Stimulated activated naive B cell treated with anti-CD40 and anti-IgM and Interleukin-4, amounts not matched to agents 10 μg/mL and 1 μg/mL and 100 μg/mL, for 72 hours (primary cell): ENCODE measurements at regions not wholly inside any gene's neighbourhood (a gene's known extent, or its start where the extent isn't known, plus 50 kb on each side); places are given as distances from the start of the nearest gene placed in this dataset.

Experiments
- ATAC-seq, 2 donors: fragments of 150-1000 bp; cut with Tn5 transposase; replicated peaks; 2 replicates each; pipeline ENCODE4 v1.10.0; 2021; ENCODE audit warnings: moderate library complexity in 1 of 2
- DNase-seq: peaks from one replicate; pipeline ENCODE4 v3.0.0; 2021
- H3K27ac Mint-ChIP-seq: one replicate; pipeline ENCODE4 v1.8.0; 2022; ENCODE audit warnings: mild to moderate bottlenecking, mixed read lengths
- H3K27me3 Mint-ChIP-seq, 2 donors: one replicate each; pipeline ENCODE4 v1.8.0; 2022; ENCODE audit warnings: mixed read lengths in 2 of 2
- H3K36me3 Mint-ChIP-seq, 2 donors: one replicate each; pipeline ENCODE4 v1.8.0; 2022; ENCODE audit warnings: mixed read lengths in 2 of 2, mild to moderate bottlenecking in 1 of 2
- H3K4me1 Mint-ChIP-seq, 2 donors: one replicate each; pipeline ENCODE4 v1.8.0; 2022; ENCODE audit warnings: mixed read lengths in 2 of 2, mild to moderate bottlenecking in 1 of 2
- H3K4me3 Mint-ChIP-seq, 2 donors: one replicate each; pipeline ENCODE4 v1.8.0; 2022; ENCODE audit warnings: mild to moderate bottlenecking in 2 of 2, mixed read lengths in 2 of 2, moderate library complexity in 1 of 2
- H3K9me3 Mint-ChIP-seq, 2 donors: one replicate each; pipeline ENCODE4 v1.8.0; 2022; ENCODE audit warnings: mixed read lengths in 2 of 2, mild to moderate bottlenecking in 1 of 2

DNA sequence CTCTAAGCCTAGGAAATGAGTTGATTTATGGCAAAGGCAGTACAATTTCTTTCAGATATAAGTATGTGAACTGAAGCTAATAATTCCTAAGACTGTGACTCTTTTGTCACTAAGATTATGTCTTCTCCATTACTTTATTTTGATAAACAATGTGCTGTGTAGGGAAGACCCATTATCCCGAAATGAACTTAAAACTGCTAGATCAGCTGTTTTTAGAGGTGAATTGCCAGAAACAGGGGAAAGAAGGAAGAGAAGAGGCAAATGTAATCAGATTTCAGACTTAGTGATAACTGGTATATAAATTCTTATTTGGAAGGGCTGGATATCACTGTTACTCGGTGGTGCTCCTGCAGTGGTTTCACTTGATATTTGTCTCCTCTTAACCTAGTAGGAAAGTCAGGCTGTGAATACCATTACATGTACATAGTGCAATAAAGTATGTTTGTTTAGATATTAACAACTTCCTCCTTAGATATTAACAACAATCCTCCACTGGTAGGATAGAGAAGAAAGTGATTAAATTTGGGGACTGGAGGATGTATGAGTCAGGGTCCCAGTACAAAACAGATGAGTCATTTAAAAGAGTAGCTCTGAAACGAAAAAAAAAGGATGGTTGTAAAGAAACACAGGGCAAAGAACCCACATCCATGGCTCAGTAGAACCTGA lies 338.5 kb upstream of the KCNH8 start:
- ATAC-seq (no peak), DNase-seq (no peak)
- H3K9me3 Mint-ChIP-seq = no peaks in the 10 kb centered on the region
- no peaks in the 10 kb centered on the region for H3K27me3 Mint-ChIP-seq
- H3K36me3 Mint-ChIP-seq = no peaks in the 10 kb centered on the region
- no peaks in the 10 kb centered on the region for H3K4me1 Mint-ChIP-seq
- no peak overlapping the region for H3K4me3 Mint-ChIP-seq
- no peak overlapping the region for H3K27ac Mint-ChIP-seq

DNA sequence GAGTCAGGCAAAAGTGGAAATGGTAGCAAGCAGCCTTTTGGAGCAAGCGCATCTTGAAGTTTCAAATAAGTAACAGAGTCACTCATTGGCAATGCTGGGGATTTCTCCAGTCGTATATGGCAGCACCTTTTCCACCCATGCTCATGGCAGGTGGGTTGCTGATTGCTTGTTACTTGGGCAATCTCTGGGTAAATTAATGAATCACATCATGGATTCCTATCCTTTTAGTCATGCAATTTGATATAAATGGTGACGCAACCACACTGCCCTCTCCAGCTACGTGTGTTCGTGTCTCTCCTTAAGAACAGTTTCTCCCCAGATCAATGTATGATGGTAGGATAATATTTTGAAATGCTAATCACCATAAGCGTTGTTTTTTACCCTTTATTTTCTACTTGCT lies 339.9 kb upstream of the KCNH8 start:
- no peaks in the 10 kb centered on the region for H3K4me1 Mint-ChIP-seq
- H3K27ac Mint-ChIP-seq = no peak overlapping the region
- DNase-seq = no peak
- no peak overlapping the region for H3K4me3 Mint-ChIP-seq
- no peaks in the 10 kb centered on the region for H3K9me3 Mint-ChIP-seq
- ATAC-seq = no peak
- no peaks in the 10 kb centered on the region for H3K36me3 Mint-ChIP-seq
- no peaks in the 10 kb centered on the region for H3K27me3 Mint-ChIP-seq

DNA sequence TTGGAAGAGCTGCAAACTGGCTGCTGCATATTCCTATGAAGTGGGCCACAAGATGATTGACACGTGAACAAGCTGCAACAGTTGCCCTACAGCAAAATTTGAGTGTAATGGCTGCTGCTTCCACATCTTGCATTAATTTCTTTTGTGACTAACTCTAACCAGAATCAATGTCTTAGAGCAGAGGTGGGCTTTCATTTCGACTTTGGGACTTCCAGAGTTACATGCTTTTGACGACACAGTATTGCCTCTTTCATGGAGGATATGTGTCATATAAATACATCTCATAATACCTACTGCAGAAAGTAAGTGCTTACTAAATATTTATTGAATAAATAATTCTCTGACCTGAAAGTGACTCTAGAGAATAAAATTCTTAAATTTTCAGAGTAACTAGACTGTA lies 340.7 kb upstream of the KCNH8 start:
- Mint-ChIP-seq H3K9me3 (no peaks in the 10 kb centered on the region), H3K4me1 (no peaks in the 10 kb centered on the region), H3K27ac (no peak overlapping the region), H3K36me3 (no peaks in the 10 kb centered on the region), H3K27me3 (no peaks in the 10 kb centered on the region), H3K4me3 (no peak overlapping the region)
- DNase-seq (no peak), ATAC-seq (no peak)

DNA sequence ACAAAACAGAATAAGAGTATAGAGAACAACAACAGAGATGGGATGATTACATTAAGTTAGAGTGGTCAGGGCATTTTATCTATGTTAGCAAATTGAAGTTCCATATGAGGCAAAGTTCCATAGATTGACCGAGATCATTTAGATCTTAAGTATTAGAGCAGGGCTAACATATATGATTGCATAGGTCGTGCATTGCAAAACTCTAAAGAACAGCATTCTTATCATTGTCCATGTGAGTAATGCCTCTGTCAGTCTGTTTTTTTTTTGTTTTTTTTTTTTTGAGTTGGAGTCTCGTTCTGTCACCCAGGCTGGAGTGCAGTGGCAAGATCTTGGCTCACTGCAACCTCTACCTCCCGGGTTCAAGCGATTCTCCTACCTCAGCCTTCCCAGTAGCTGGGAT lies 341.7 kb upstream of the KCNH8 start:
- H3K27me3 Mint-ChIP-seq = peaks cover 0 to 5% of the 10 kb centered on the region in 2 donors
- no peak overlapping the region for H3K27ac Mint-ChIP-seq
- H3K9me3 Mint-ChIP-seq = no peaks in the 10 kb centered on the region
- H3K4me3 Mint-ChIP-seq = no peak overlapping the region
- no peaks in the 10 kb centered on the region for H3K4me1 Mint-ChIP-seq
- ATAC-seq (no peak), DNase-seq (no peak)
- H3K36me3 Mint-ChIP-seq = no peaks in the 10 kb centered on the region

DNA sequence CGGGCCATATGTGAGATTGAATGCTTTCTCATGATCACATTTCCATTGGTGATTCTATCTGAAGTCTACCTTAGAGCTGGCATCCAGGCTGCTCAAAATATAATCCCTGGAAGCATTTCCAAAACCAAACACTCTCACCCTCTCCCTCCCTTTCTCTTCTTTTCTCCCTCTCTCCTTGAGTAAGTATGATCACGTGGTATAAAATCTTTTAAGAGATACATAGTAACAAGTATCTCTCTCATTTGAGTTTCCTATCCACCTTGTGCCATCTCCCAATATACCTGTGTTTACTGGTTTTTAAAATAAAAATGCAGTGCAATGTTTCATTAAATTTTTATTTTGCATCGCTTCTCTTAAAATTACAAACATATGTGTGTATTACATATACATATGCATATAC lies 350.9 kb upstream of the KCNH8 start:
- DNase-seq = no peak
- Mint-ChIP-seq H3K9me3 (peaks cover 0 to 1% of the 10 kb centered on the region in 2 donors), H3K36me3 (no peaks in the 10 kb centered on the region)

DNA sequence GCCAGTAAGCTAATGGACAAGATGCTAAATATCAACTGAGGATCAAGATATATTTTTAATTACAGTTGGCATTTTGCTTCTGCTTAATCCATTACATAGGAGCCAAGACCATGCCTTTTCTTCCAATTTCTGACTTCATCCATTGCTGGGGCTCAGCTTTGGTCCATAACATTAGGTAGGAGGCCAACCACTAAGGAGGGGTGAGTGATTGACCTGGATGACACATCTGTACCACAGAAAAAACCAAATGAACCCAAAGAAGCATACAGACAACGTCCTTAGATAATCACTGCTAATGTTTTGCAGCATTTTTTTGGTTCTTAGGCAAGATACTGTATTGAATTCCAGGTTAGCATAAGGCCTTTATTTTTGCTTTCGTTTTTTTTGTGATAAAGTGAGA lies 353.2 kb upstream of the KCNH8 start:
- ATAC-seq = no peak
- no peak overlapping the region for H3K4me3 Mint-ChIP-seq
- no peaks in the 10 kb centered on the region for H3K4me1 Mint-ChIP-seq
- no peaks in the 10 kb centered on the region for H3K9me3 Mint-ChIP-seq
- no peak for DNase-seq
- no peaks in the 10 kb centered on the region for H3K36me3 Mint-ChIP-seq
- H3K27me3 Mint-ChIP-seq = no peaks in the 10 kb centered on the region
- no peak overlapping the region for H3K27ac Mint-ChIP-seq

More for the DNA sequence above, 350.9 kb upstream of the KCNH8 start:
- Mint-ChIP-seq H3K4me1 (no peaks in the 10 kb centered on the region), H3K4me3 (no peak overlapping the region), H3K27me3 (peaks cover 0 to 7% of the 10 kb centered on the region in 2 donors), H3K27ac (no peak overlapping the region)
- ATAC-seq = no peak

DNA sequence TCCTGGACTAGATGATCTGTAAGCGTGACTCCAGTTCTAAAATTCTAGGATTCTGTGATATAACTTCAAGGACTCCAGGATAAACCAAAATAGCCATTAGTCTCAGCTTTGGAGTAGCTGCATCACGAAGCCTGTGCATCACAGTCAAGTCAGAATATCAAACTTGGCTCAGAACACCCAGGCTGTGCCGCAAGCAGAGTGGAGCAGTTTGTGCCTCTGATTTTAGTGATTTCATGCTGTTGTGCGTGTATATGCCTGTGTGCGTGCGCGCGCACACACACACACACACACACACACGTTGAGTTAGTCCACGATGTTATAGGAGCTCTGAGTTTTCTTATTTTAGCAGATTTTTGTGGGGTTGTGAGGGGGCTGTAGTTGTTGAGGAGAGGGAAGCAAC lies 356.6 kb upstream of the KCNH8 start:
- no peaks in the 10 kb centered on the region for H3K4me1 Mint-ChIP-seq
- no peak overlapping the region for H3K4me3 Mint-ChIP-seq
- ATAC-seq (no peak), DNase-seq (no peak)
- H3K27ac Mint-ChIP-seq = no peak overlapping the region
- no peaks in the 10 kb centered on the region for H3K9me3 Mint-ChIP-seq
- H3K36me3 Mint-ChIP-seq = no peaks in the 10 kb centered on the region
- no peaks in the 10 kb centered on the region for H3K27me3 Mint-ChIP-seq

DNA sequence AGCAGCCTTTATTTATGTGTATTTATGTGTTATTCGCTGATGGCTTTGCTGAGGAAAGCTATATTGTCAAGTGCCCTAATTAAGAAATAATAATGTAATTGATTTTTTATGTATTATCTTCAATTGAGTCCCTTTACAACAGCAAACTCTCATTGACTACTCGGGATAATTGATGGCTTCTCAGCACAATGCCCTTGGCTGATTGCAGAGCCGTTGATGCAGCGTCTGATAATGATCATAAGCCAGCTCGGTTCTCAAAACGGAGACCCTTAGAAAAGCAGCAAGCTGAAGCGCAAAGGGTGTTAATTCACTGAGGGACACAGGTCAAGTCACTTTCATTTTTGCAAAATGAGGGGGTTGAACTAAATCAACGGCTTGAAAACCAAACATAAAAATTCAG lies 357.1 kb upstream of the KCNH8 start:
- H3K27me3 Mint-ChIP-seq = no peaks in the 10 kb centered on the region
- H3K4me1 Mint-ChIP-seq = peaks cover 0 to 5% of the 10 kb centered on the region in 2 donors
- H3K4me3 Mint-ChIP-seq = no peak overlapping the region
- H3K9me3 Mint-ChIP-seq = no peaks in the 10 kb centered on the region
- DNase-seq = no peak
- no peak overlapping the region for H3K27ac Mint-ChIP-seq
- ATAC-seq = no peak
- no peaks in the 10 kb centered on the region for H3K36me3 Mint-ChIP-seq

DNA sequence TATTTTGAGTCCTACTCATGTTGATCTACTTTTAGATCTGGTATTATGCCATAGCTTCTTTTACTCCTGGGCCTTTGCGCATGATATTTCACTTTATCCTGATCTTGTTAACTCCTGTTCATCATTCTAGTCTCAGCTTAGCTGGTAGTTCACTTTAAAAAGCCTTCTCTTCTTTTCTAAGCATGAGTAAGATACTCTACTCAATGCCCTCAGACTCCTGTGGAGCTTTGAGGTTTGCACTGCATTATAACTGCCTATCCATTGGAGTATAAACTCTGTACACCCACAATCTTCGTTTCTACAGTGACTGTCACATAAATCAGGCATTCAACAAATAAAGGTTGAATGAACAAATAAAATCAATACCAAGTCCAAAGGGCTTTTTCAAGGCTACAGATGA lies 357.9 kb upstream of the KCNH8 start:
- peaks cover 0 to 5% of the 10 kb centered on the region in 2 donors for H3K4me1 Mint-ChIP-seq
- H3K9me3 Mint-ChIP-seq = no peaks in the 10 kb centered on the region
- no peaks in the 10 kb centered on the region for H3K27me3 Mint-ChIP-seq
- DNase-seq = no peak
- H3K27ac Mint-ChIP-seq = no peak overlapping the region
- no peaks in the 10 kb centered on the region for H3K36me3 Mint-ChIP-seq
- no peak for ATAC-seq
- no peak overlapping the region for H3K4me3 Mint-ChIP-seq

DNA sequence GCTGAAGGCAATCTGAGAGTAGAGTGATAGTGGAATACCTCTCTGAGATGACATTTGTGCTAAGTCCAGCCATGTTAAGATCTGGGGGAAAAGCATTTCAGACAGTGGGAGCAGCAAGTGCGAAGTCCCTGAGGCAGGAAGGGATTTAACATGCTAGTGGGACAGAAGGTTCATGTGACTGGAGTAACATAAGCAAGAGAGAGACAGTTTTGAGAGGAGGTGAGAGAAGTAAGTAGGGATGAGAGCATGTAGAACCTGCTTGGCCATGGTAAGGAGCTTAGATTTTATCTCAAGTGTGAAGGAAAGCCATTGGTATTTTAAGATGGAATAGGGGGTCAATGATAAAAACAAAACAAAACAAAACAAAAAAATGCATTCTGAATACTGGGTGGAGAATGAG lies 358.6 kb upstream of the KCNH8 start:
- H3K27ac Mint-ChIP-seq = no peak overlapping the region
- H3K4me3 Mint-ChIP-seq = no peak overlapping the region
- peaks cover 0 to 5% of the 10 kb centered on the region in 2 donors for H3K4me1 Mint-ChIP-seq
- DNase-seq = no peak
- H3K36me3 Mint-ChIP-seq = no peaks in the 10 kb centered on the region
- H3K9me3 Mint-ChIP-seq = no peaks in the 10 kb centered on the region
- H3K27me3 Mint-ChIP-seq = no peaks in the 10 kb centered on the region
- no peak for ATAC-seq

DNA sequence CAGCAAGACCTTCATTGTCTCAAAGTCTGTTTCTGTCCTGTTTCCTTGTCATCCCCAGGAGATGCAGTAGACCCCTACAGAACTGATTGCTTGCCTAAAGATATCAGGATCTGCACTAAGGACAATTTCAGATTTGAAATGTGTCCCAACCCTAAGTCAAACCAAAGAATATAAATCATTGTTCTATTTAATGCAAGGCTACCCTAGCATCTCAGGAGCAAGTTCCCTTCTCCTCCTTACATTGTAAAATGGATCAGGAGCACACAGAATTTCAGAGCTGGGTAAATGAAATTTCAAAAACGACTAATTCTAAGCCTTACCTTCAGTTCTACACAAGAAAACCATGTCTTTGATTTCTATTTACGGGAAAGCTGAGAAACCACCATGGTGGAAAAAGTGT lies 360.9 kb upstream of the KCNH8 start:
- DNase-seq (no peak), ATAC-seq (no peak)
- Mint-ChIP-seq H3K27me3 (no peaks in the 10 kb centered on the region), H3K4me1 (peaks cover 0 to 5% of the 10 kb centered on the region in 2 donors), H3K27ac (no peak overlapping the region), H3K4me3 (no peak overlapping the region), H3K36me3 (no peaks in the 10 kb centered on the region), H3K9me3 (no peaks in the 10 kb centered on the region)

DNA sequence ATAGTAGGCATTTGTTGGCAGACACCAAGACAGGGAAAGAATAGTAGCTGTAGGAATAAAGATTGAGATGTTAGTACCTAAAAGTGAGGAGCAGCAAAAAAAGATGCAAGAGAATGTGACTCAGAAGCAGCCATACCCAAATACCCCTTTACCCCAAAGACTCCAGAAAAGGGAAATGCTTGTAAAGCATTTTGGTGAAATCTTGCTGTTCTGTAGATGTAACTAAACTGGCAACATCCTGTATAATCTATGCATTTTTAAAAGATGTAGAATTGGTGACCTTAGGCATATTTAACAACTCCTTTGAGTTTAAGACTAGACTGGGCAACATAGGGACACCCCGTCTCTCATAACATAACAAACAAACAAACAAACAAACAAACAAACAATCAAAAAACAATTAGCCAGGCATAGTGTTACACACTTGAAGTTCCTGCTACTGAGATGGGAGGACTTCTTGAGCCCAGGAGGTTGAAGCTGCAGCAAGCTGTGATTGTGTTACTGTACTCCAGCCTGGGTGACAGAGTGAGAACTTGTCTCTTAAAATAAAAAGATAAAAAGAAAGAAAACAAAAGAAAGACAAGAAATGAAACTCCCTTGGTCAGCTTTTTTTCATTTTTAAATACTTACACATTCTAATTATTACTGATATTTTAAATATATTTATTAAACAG lies 361.5 kb upstream of the KCNH8 start:
- no peak overlapping the region for H3K4me3 Mint-ChIP-seq
- DNase-seq = no peak
- no peaks in the 10 kb centered on the region for H3K36me3 Mint-ChIP-seq
- ATAC-seq = no peak
- no peak overlapping the region for H3K27ac Mint-ChIP-seq
- peaks cover 0 to 5% of the 10 kb centered on the region in 2 donors for H3K4me1 Mint-ChIP-seq
- no peaks in the 10 kb centered on the region for H3K9me3 Mint-ChIP-seq
- H3K27me3 Mint-ChIP-seq = no peaks in the 10 kb centered on the region

DNA sequence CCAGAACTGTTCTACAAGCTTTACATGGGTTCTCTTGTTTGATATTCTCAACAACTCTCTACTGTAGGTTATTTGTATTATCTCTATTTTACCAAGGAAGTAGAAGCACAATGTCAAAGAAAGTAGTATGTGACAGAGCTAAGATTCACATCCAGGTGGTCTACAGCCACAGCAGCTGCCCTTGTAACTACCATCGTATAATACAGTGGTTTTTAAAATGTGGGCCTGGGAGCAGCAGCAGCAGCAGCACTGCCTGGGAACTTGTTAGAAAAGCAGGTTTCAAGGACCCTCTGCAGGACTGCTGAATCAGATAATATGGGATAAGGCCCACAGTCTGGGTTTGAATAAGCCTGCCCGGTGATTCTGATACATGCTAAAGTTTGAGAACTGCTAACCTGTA lies 357.1 kb upstream of the SATB1 start:
- H3K27me3 Mint-ChIP-seq = no peaks in the 10 kb centered on the region
- H3K9me3 Mint-ChIP-seq = no peaks in the 10 kb centered on the region
- no peak overlapping the region for H3K27ac Mint-ChIP-seq
- ATAC-seq = no peak
- DNase-seq = no peak
- H3K4me3 Mint-ChIP-seq = no peak overlapping the region
- H3K4me1 Mint-ChIP-seq = peaks cover 3 to 5% of the 10 kb centered on the region in 2 donors
- no peaks in the 10 kb centered on the region for H3K36me3 Mint-ChIP-seq

DNA sequence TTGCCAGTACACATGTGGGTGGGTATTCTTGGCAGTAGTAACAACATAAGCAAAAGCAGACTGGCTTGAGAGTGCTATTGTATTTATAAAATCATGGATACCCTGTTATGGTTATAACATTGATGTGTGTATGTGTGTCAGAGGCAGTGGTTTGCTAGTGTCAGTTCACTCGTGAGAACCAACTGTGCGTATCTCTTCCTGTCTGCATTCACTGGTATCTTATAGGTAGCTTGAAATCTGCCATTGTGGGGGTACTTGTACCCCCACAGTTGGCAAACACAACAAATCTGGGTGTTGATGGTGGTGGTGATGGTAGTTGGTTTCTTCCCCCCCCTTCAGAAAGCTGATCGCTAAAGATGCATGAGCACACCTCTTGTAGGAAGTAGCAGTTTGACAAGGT lies 355.8 kb upstream of the SATB1 start:
- Mint-ChIP-seq H3K9me3 (no peaks in the 10 kb centered on the region), H3K27ac (no peak overlapping the region), H3K27me3 (no peaks in the 10 kb centered on the region), H3K4me1 (peaks cover 0 to 3% of the 10 kb centered on the region in 2 donors), H3K4me3 (no peak overlapping the region), H3K36me3 (no peaks in the 10 kb centered on the region)
- DNase-seq = no peak
- ATAC-seq = no peak

DNA sequence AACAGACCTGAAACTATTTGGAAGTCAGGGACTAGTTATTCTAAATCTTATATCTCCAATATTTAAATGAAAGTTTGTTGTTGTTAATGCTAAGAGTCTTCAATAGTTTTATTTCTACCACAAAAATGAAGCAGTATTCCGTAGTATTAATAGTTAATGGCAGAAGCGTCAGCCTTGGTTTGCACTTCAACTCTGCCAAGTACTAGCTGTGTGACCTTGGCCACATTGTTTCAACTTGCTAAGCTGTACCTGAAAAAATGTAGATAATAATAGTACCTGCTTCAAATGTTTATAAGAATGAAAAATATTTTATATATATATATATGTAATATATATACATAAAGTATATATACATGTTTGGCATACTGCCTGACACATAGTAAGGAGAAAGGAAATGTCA lies 354.6 kb upstream of the SATB1 start:
- no peak for DNase-seq
- Mint-ChIP-seq H3K4me1 (peaks cover 0 to 3% of the 10 kb centered on the region in 2 donors), H3K4me3 (no peak overlapping the region), H3K27ac (no peak overlapping the region), H3K36me3 (no peaks in the 10 kb centered on the region), H3K9me3 (no peaks in the 10 kb centered on the region), H3K27me3 (no peaks in the 10 kb centered on the region)
- ATAC-seq = no peak
